ENCODE measurements at regions not wholly inside any gene's neighbourhood (a gene's known extent, or its start where the extent isn't known, plus 50 kb on each side); places are given as distances from the start of the nearest gene placed in this dataset.

DNA sequence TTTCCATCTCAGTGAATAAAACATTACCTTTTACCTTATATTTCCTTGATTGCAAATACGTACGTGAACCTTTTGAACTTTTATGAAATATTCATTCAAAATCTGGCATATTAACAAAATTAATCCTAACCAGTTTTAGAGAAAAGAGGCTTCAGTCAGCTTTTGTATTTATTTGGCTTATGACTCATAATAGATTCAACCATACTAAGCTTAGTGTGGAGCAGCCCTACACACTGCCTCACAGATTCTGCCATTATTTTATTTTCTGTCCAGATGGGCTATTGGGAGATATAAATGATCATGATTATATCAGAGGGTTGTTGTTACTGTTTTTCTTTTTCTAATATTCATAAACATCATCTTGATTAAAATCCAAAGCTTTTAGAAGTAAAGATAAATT, 325.5 kb downstream of the GPR37 start:
- no peak for TF ChIP-seq POLR2A (IDR thresholded peaks at IDR 0.05)
- TF ChIP-seq, protein P1, sequence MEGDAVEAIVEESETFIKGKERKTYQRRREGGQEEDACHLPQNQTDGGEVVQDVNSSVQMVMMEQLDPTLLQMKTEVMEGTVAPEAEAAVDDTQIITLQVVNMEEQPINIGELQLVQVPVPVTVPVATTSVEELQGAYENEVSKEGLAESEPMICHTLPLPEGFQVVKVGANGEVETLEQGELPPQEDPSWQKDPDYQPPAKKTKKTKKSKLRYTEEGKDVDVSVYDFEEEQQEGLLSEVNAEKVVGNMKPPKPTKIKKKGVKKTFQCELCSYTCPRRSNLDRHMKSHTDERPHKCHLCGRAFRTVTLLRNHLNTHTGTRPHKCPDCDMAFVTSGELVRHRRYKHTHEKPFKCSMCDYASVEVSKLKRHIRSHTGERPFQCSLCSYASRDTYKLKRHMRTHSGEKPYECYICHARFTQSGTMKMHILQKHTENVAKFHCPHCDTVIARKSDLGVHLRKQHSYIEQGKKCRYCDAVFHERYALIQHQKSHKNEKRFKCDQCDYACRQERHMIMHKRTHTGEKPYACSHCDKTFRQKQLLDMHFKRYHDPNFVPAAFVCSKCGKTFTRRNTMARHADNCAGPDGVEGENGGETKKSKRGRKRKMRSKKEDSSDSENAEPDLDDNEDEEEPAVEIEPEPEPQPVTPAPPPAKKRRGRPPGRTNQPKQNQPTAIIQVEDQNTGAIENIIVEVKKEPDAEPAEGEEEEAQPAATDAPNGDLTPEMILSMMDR (IDR thresholded peaks at IDR 0.05), result no peak
- TF ChIP-seq EP300 (IDR thresholded peaks at IDR 0.05), result no peak

All from ovary (tissue), 3 donors.